GM21381 (cell line): ENCODE measurements at regions not wholly inside any gene's neighbourhood (a gene's known extent, or its start where the extent isn't known, plus 50 kb on each side); places are given as distances from the start of the nearest gene placed in this dataset.
"Not testable (repeated sequence)": the region's sequence is repeated elsewhere in the genome, so short reads cannot be mapped to it uniquely, and the experiment has no call there.

Experiments used
- ATAC-seq: cut with Tn5 transposase; IDR thresholded peaks from one replicate; pipeline ENCODE4 v1.9.1; 2021; ENCODE audit warnings: mild to moderate bottlenecking, moderate library complexity; ENCODE audit not compliant: unreplicated experiment

DNA sequence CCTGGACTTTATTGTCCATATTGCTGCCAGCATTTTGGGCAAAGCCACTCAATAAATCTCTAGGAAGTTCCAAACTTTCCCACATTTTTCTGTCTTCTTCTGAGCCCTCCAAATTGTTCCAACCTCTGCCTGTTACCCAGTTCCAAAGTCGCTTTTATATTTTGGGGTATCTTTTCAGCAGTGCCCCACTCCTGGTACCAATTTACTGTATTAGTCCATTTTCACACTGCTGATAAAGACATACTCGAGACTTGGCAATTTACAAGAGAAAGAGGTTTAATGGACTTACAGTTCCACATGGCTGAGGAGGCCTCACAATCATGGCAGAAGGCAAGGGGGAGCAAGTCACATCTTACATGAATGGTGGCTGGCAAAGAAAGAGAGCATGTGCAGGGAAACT is 53.4 kb downstream of the AHSP start:
- not testable (repeated sequence) for ATAC-seq

DNA sequence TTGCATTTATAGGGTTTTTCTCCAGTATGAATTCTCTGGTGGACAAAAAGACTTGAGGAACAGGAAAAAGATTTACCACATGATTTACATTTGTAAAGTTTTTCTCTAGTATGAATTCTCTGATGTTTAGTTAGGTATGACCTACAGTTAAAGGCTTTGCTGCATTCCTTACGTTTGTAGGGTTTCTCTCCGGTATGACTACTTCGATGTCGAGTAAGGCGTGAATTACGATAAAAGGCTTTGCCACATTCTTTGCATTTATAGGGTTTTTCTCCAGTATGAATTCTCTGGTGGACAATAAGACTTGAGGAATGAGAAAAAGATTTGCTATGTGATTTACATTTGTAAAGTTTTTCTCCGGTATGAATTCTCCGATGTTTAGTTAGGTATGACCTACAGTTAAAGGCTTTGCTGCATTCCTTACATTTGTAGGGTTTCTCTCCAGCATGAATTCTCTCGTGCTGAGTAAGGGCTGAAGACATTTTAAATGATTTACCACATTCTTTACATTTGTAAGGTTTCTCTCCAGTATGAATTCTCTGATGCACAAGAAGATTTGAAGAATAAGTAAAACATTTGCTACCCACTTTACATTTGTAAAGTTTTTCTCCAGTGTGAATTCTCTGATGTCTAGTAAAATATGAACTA is 74.2 kb downstream of the AHSP start:
- not testable (repeated sequence) for ATAC-seq

DNA sequence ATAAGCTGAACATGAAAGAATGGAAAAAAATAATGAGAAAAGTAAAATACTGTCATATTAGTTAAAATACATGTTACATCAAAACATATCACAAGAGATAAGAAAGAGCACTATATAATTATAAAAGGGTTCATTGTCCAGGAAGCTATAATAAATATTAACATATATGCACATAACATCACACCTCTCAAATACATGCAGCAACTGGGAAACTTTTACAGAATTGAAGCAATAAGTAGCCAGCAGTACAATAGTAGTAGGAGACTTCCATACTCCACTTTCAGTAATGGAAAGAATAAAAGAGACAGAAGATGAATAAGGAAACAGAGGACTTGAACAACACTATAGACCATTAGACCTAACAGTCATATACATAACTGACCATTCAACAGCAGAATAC is 90.4 kb downstream of the AHSP start:
- ATAC-seq, result no peak

DNA sequence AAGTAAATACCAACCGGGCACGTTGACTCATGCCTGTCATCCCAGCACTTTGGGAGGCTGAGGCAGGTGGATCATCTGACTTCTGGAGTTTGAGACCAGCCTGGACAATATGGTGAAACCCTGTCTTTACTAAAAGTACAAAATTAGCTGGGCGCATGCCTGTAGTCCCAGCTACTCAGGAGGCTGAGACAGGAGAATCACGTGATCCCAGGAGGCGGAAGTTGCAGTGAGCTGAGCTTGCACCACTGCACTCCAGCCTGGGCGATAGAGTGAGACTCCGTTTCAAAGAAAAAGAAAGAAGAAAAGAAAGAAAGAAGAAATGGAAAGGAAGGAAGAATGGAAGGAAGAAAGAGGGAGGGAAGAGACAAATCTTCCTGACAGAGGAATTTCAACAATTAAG is 108.7 kb downstream of the AHSP start:
- ATAC-seq, result no peak

DNA sequence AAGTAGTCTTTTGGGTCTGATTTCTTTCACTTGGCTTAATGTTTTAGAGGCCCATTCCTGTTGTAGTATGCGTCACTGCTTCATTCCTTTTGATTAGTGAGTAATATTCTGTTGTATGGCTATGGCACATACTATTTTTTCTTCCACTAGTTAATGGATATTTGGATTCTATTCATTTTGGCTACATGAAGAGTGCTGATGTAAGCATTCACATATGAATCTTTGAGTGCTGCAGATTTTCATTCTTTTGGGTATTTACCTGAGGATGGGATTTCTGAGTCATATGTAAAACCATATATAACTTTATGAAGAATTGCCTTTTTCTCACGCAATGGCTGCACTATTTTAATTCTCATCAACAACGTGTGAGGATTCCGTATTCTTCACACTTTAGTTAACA is 113.6 kb downstream of the AHSP start:
- ATAC-seq, result no peak

DNA sequence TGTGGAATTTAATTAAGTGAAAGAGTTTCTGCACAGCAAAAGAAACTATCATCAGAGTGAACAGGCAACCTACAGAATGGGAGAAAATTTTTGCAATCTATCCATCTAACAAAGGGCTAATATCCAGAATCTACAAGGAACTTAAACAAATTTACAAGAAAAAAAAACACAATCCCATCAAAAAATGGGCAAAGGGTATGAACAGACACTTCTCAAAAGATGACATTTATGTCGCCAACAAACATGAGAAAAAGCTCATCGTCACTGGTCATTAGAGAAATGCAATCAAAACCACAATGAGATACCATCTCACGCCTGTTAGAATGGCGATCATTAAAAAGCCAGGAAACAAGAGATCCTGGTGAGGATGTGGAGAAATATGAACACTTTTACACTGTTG is 128.0 kb downstream of the AHSP start:
- ATAC-seq, result not testable (repeated sequence)

DNA sequence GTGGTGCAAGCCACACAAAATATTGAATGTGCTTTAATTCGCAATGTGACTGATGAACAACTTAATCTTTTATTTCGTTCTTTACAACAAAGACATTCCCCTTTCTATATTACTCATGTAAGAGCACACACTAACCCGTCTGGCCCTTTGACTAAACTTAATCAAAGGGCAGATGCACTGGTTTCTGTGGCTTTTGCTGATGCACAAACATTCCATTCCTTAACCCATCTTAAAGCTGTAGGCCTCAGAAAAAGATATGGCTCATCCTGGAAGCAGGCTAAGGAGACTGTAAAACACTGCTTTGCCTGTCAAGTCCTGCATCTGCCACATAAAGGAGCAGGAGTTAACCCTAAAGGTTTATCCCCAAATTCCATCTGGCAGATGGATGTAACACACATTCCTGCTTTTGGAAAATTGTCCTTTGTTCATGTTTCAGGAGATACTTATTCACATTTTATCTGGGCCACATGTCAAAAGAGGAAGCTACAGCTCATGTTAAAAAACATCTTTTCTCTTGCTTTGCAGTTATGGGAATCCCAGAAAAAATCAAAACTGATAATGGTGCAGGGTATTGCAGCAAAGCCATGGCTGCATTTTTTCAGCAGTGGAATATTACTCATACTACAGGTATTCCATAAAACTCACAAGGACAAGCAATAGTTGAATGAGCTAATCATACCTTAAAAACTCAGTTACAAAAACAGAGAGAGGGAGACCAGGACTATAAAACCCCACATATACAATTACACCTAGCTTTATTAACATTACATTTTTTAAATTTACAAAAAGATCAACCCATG is 137.2 kb downstream of the AHSP start:
- ATAC-seq, result no peak

DNA sequence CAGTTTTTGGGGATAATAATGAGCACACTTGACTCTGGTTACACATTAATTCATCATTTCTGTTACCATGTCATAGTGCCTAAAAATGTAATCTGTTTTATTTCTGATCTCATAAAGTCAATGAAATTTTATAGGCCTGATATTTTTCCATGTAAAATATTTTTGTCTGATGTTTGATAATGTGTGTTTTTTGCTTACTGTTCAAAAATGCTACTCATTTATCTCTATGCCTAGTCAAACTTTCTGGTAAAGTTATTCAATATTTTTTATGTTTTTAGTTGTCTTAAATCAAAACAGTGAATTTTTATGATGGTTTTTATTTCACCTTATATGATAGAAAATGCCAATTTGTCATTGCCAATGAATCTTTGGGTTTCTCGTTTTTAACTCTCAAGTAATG is 147.0 kb downstream of the AHSP start:
- ATAC-seq, result no peak

DNA sequence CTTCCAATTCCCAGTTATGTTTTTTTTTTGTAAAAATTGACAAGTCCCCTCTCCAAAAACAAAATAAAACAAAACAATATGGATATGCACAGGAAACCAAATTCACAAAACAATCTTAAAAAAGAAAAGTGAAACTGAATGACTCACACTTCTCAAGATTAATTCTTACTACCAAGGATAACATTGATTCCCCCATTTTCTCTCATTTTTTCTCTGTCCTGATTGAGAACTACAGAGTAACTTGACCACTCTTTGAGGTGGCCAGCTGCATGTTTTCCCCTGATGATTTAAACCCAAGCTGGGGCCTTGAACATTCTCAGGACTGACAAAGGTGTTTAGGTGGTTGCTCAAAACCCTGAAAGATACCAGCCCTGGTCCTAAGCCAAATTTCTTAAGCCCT is 149.0 kb downstream of the AHSP start:
- no peak for ATAC-seq

DNA sequence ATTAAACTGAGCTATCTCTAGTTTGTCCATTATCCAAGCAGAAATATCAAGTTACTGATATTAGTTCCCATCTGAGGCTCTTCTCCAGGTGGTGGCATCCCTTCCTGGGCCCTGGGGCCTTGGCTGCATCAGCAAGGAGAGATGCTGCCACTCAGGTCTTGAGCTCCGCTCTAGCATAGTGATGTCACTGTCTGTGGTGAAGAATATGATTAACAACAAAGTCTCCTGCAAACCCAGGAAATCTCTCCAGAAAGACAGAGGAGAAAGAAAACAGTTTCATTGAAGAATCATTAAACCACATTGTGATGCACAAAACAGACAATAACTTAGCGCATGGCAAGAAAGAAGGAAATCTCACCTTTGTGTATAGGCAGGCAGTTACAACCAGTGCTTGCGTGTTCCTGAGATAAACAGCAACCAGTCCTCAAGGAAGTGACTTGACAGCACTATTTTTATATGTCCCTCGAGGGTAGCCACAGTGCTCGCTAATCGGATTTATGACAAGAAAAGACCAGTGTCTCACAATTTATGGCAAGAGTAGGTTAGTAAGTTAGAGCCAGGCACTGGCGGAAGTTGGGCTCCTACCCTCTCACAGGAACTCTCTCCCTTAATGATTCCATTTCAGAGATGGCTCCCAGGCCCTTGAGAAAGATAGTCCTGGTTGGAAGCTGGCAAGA is 151.1 kb downstream of the AHSP start:
- ATAC-seq, result no peak

DNA sequence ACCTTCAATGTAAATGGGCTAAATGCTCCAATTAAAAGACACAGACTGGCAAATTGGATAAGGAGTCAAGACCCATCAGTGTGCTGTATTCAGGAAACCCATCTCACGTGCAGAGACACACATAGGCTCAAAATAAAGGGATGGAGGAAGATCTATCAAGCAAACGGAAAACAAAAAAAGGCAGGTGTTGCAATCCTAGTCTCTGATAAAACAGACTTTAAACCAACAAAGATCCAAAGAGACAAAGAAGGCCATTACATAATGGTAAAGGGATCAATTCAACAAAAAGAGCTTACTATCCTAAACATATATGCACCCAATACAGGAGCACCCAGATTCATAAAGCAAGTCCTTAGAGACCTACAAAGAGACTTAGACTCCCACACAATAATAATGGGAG is 161.6 kb downstream of the AHSP start:
- not testable (repeated sequence) for ATAC-seq

DNA sequence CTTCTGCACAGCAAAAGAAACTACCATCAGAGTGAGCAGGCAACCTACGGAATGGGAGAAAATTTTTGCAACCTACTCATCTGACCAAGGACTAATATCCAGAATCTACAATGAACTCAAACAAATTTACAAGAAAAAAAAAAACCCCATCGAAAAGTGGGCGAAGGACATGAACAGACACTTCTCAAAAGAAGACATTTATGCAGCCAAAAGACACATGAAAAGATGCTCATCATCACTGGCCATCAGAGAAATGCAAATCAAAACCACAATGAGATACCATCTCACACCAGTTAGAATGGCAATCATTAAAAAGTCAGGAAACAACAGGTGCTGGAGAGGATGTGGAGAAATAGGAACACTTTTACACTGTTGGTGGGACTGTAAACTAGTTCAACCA is 164.6 kb downstream of the AHSP start:
- not testable (repeated sequence) for ATAC-seq

DNA sequence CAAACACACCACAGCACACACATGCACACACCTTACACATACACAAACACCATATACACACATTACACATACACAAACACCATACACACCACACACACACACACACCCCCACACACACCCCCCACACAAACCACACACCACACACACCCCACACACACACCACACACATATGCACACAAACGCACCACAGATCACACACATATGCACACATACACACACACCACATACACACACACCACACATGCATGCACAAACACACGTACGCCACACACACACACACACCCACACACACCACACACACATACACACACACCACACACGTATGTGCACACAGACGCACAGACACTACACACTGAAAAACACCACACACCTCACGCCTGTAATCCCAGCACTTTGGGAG is 166.0 kb downstream of the AHSP start:
- no peak for ATAC-seq

DNA sequence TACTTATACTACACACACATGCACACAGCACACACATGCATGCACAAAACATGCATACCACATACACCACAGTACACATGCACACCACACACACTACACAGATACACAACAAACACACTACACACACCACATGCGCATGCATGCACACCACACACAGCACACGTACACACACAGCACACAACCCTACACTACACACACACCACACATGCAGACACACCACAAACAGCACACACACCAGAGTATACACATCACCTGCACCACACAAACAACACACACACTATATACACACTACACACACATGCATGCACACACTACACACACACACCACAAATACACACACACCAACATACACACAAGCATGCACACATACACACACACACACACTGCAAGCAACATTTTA is 166.8 kb downstream of the AHSP start:
- no peak for ATAC-seq

DNA sequence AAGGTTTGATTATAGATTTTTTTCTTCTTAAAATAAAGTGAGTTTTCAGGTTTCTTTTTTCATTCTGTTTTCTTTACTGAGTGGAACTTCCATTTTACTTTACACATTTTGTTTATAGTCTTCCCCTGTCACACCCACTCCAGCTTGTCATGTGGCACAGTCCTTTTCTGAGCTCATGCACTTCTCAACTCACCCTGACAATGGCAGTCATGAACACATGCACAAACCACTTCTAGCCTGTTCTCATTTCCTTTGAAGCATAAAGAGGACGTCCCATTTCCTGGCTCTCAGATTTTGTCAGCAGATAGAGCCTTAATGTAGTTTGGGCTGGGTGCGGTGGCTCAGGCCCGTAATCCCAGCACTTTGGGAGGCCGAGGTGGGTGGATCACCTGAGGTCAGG is 168.0 kb downstream of the AHSP start:
- no peak for ATAC-seq

DNA sequence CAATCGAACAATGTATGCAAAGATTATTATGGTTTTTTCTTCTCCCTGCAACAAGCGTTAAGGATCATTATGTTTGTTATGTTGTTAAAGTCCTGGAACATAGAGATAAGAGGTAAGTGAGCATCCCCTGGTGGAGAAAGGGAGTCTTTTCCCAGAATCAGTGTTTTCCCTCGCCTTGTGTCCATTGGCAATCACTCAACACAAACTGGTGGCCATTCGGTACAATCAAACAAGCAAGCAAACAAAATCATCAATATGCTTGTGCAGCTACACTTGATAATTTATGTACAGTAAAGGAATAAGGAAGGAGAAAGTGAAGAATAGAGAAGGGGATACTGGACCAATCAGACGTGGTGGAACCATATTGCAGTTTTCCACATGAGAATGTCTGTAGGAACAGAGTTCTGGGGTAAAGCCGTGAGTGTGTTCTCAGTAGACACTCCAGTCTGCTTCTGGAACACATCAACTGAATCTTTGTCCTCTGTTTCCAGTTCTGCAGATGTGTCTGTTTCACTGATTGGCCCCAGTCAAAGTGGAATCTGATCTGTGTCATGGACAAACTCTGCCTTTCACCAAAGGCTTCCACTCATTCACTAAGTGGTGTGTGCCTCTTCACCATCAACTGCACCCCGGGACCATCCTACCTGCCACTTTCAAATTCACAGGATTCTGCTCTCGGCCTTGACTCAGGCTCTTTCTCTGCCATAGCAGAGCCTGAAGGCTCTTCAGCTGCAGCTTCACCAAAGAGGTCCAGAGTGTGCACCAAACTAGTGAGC is 169.5 kb downstream of the AHSP start:
- ATAC-seq, result no peak

DNA sequence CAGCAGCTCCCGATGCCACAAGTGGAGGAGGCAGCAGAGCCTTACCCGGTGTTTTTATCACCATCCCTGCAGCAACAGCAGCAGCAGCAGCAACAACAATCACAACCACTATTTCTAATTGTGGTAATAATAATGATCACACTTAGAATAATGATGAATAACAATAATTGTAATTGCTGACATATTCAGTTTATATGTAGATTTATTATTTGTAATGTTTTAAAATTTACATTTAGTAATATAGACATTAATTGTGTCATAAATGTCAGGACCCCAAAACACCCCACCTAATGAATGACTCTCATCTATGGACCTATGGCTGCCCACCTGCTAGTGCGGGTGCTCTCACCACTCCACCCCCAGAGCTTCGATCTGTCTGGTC is 170.0 kb downstream of the AHSP start:
- ATAC-seq, result no peak

DNA sequence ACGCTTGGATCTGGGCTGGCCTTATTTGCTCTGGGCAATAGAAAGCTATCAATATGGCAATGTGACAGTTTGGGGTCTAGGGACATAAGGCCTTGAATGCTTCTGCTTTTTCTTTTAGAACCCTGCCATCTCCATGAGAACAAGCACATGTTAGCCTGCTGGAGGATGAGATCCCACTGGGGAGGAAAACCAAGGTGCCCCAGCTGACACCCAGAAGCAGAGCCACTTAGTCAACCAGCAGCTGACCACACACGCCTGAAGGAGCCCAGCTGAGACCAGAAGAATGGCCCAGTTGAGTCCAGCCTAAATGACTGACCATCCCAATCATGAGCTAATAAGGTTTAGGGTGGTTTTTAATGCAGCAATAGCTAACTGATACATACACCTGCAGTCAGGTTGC is 171.2 kb downstream of the AHSP start:
- no peak for ATAC-seq

DNA sequence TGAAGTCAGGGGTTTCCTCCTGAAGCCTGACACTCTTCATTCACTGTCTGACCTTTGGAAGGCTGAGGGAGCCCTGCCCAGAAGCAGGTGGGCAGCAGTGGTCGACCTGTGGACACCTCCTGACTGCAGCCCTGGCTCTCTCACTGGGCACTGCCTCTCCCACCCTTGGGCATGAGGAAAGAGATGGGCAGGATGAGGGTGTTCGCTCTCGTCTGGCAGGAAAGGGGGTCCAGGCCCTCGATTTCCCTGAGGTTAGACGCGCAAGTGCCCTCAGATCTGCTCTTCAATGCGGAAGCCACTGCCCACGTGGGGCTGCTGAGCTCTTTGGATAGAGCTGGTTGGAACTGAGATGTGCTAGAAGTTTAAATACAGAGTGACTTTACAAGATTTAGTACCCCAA is 171.9 kb downstream of the AHSP start:
- ATAC-seq, result no peak

DNA sequence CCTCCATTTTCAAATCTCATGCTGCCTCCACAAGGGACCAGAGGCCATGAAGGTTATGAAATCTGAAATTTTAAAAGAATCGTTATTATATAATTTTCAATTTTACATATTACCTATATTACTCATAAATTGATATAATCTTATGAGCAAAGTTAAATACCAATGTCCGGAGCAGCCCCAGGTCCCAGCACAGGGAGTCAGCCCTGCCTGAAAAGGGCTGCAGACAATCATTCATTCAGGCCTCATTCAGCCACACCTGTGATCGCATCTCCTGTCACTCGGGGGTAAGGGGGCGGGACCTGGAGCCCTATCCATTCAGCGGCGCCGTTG is 172.5 kb downstream of the AHSP start:
- ATAC-seq, result no peak

DNA sequence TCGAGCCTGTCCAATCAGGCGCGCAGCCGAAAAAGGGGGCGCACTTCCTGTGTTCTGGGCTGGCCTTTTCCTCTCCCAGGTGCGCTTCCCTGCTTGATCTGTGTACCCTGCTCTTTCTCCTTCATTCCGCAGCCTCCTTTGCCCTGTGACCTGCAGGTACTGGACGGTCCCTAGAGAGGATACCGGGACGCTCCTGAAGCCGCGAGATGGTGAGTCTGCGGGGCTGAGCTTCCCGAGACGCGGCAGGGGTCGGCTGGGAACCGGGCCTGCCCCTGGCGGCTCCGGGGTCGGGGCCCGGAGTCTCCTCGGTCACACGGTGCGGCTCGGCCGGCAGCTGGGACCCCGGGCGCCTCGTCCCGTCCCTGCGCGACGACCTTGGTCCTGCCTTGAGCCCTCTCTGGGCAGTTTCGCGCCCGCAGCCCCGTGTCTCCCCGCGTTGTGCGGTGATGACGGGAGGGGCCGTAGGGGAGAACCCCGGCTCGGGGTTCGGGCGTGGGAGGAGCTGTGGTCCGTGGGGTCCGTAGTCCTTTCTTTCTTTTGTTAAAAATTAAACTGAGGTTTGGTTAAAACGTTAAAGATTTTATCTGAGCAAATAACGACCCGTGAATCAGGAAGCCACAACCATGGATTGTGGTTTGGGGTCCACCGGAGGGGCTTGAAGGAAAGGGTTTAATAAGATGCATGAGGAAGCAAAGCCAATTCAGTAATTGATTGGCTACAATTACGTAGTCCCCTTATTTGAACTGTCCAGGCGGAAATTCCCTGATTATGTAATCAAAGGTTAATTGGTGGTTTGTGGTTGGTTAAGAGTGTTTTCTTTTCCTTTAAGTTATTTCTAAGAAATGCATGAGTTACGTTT is 172.8 kb upstream of the ZNF267 start:
- peak; percentile 83 for ATAC-seq
